SU-DHL-6 (cell line): ENCODE measurements at regions not wholly inside any gene's neighbourhood (a gene's known extent, or its start where the extent isn't known, plus 50 kb on each side); places are given as distances from the start of the nearest gene placed in this dataset.

Experiments used
- H2AFZ ChIP-seq: fragments of 200-600 bp; sonication (generic); 2 replicates; pipeline ENCODE4 v1.6.1; 2014; ENCODE audit warnings: low read depth, mild to moderate bottlenecking, moderate library complexity, mixed read lengths, antibody characterized with exemption, low read length; ENCODE audit not compliant: severe bottlenecking
- H3F3A ChIP-seq: fragments of 200-600 bp; shearing (Covaris generic); 2 replicates; pipeline ENCODE4 v1.6.0; 2016; ENCODE audit warnings: antibody characterized with exemption, mild to moderate bottlenecking; ENCODE audit not compliant: insufficient read depth
- H3K27ac ChIP-seq: fragments of 200-600 bp; sonication (generic); 2 replicates; pipeline ENCODE4 v1.5.1; 2016; ENCODE audit warnings: low read depth, mild to moderate bottlenecking, low read length, moderate library complexity, mixed read lengths
- H3K27me3 ChIP-seq: fragments of 200-600 bp; sonication (generic), shearing (Covaris generic); 2 replicates; pipeline ENCODE4 v1.6.0; 2014; ENCODE audit warnings: mild to moderate bottlenecking, low read length
- H3K36me3 ChIP-seq: fragments of 200-600 bp; sonication (generic); 2 replicates; pipeline ENCODE4 v1.6.1; 2014; ENCODE audit warnings: mild to moderate bottlenecking, low read length, mixed read lengths
- H3K4me2 ChIP-seq: fragments of 300-600, 200-600 bp; shearing (Covaris generic), sonication (generic); 2 replicates; pipeline ENCODE4 v1.6.0; 2014; ENCODE audit warnings: low read length, low read depth, mild to moderate bottlenecking; ENCODE audit not compliant: poor library complexity, severe bottlenecking
- H3K4me3 ChIP-seq: fragments of 200-600 bp; sonication (generic); 2 replicates; pipeline ENCODE4 v1.5.1; 2014; ENCODE audit warnings: antibody characterized with exemption, low read length, mild to moderate bottlenecking, mixed read lengths; ENCODE audit not compliant: insufficient read depth, poor library complexity, severe bottlenecking
- H3K79me2 ChIP-seq: fragments of 200-600 bp; sonication (generic); 2 replicates; pipeline ENCODE4 v1.6.1; 2014; ENCODE audit warnings: mild to moderate bottlenecking, low read length, moderate library complexity; ENCODE audit not compliant: insufficient read depth
- H3K9ac ChIP-seq: fragments of 200-600 bp; sonication (generic); 2 replicates; pipeline ENCODE4 v1.7.0; 2014; ENCODE audit warnings: mild to moderate bottlenecking, low read length
- H3K9me2 ChIP-seq: fragments of 200-600 bp; sonication (generic); replicated peaks from 2 replicates; pipeline ENCODE4 v1.6.1; 2014; ENCODE audit warnings: low read length; ENCODE audit not compliant: insufficient read depth
- H3K9me3 ChIP-seq: fragments of 200-600 bp; sonication (generic); 2 replicates; pipeline ENCODE4 v1.6.1; 2014; ENCODE audit warnings: low read length, mixed read lengths; ENCODE audit not compliant: insufficient read depth
- H4K20me1 ChIP-seq: fragments of 200-600 bp; sonication (generic); 2 replicates; pipeline ENCODE4 v1.6.1; 2014; ENCODE audit warnings: low read depth, mild to moderate bottlenecking, antibody characterized with exemption, low read length, moderate library complexity, mixed read lengths
- EZH2phosphoT487 ChIP-seq: fragments of 200-600 bp; sonication (generic), shearing (Covaris generic); conservative IDR thresholded peaks from 2 replicates; pipeline ENCODE4 v1.6.1; 2018; ENCODE audit warnings: mild to moderate bottlenecking, antibody characterized with exemption, low read length, moderate library complexity, mixed read lengths
- TF ChIP-seq, protein P1 (sequence below): fragments of 200-600 bp; sonication (generic); IDR thresholded peaks from one replicate; pipeline ENCODE4 v1.5.1; 2017; ENCODE audit warnings: antibody characterized with exemption, mild to moderate bottlenecking, low read length, moderate library complexity; ENCODE audit not compliant: insufficient read depth, poor library complexity, severe bottlenecking

DNA sequence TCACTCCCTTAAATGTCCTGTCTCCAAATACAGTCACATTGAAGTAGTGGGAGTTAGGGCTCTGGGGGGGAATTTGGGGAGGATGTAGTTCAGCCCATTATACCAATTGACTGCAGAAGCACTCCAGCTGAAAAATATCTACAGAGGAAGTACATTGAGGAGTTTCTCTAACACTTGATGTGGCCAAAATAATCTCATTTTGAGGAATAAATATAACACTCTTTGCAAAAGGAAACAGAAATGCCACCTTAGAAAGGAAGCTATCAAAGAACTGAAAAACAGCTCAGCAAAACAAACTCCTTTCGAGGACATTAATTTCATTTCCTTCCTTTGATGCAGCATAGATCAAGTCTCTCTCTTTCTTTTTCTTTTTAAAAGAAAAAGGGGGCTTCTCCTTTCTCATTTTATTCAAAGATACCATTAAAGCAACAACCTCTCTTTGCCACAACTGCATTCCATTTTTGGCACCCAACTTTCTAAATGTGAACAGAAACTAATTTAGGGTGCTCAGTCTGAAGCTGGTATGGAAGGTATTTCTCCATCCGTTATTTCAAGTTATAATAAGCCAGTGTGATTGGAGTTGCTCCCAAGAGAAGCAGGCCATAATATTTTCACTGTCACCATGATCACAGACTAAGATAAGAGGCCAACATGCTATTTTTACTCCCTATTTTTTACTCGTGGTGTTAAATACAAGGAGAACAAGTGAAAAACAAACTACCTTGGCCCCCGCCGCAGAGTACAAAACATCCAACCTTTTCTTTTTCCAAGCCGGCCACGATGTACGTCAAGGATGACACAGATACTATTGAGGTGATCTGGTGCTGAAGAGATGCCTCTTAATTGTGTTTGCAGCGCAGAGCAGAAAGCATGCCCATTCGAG, 230.4 kb upstream of the GATB start:
- H3K9me3 ChIP-seq = no peaks in the 10 kb centered on the region
- H3K79me2 ChIP-seq = no peaks in the 10 kb centered on the region
- H3K9ac ChIP-seq = no peak overlapping the region
- no peaks in the 10 kb centered on the region for H3K36me3 ChIP-seq
- no peak overlapping the region for H3K4me2 ChIP-seq
- H4K20me1 ChIP-seq = no peaks in the 10 kb centered on the region
- no peak overlapping the region for H2AFZ ChIP-seq
- no peaks in the 10 kb centered on the region for H3F3A ChIP-seq
- H3K9me2 ChIP-seq = no peaks in the 10 kb centered on the region
- no peak for TF ChIP-seq EZH2phosphoT487
- TF ChIP-seq, protein P1, sequence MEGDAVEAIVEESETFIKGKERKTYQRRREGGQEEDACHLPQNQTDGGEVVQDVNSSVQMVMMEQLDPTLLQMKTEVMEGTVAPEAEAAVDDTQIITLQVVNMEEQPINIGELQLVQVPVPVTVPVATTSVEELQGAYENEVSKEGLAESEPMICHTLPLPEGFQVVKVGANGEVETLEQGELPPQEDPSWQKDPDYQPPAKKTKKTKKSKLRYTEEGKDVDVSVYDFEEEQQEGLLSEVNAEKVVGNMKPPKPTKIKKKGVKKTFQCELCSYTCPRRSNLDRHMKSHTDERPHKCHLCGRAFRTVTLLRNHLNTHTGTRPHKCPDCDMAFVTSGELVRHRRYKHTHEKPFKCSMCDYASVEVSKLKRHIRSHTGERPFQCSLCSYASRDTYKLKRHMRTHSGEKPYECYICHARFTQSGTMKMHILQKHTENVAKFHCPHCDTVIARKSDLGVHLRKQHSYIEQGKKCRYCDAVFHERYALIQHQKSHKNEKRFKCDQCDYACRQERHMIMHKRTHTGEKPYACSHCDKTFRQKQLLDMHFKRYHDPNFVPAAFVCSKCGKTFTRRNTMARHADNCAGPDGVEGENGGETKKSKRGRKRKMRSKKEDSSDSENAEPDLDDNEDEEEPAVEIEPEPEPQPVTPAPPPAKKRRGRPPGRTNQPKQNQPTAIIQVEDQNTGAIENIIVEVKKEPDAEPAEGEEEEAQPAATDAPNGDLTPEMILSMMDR = no peak
- no peaks in the 10 kb centered on the region for H3K27me3 ChIP-seq
- H3K4me3 ChIP-seq = no peak overlapping the region
- no peak overlapping the region for H3K27ac ChIP-seq

DNA sequence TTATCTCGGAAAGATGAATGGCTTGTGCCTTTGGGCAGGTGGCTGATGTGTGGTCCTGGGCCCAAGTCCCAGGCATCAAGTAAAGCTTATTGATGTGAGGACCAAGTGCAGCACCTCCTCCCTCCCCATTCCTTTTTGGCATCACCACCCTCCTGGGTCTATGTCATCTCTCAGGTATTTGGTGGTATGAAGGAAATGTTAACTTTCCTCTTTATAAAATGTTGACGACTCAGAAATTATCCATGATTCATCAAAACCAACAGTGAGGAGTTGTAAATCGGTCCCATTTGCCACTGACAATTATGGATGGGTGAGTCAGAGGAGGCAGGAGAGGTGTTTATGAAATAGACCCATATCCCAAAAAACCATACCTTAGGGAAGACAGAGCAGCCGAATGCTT, 229.4 kb upstream of the GATB start:
- Histone ChIP-seq H4K20me1 (no peaks in the 10 kb centered on the region), H3K4me2 (no peak overlapping the region), H3K9me3 (no peaks in the 10 kb centered on the region), H2AFZ (no peak overlapping the region), H3K79me2 (no peaks in the 10 kb centered on the region), H3K27me3 (no peaks in the 10 kb centered on the region), H3K36me3 (no peaks in the 10 kb centered on the region), H3K9me2 (no peaks in the 10 kb centered on the region), H3K4me3 (no peak overlapping the region), H3F3A (no peaks in the 10 kb centered on the region), H3K9ac (no peak overlapping the region), H3K27ac (no peak overlapping the region)
- TF ChIP-seq, protein P1 = no peak

- no peak for TF ChIP-seq EZH2phosphoT487
- TF ChIP-seq, protein P1 = no peak
Measured at GRCh38 chr4:151988591-151988990, 227.8 kb upstream of the GATB start.

More at GRCh38 chr4:151988591-151988990, 227.8 kb upstream of the GATB start:
- H3K36me3 ChIP-seq = no peaks in the 10 kb centered on the region
- H3K9me3 ChIP-seq = no peaks in the 10 kb centered on the region
- no peak overlapping the region for H3K9ac ChIP-seq
- H4K20me1 ChIP-seq = no peaks in the 10 kb centered on the region
- no peak overlapping the region for H2AFZ ChIP-seq
- no peaks in the 10 kb centered on the region for H3F3A ChIP-seq
- no peaks in the 10 kb centered on the region for H3K9me2 ChIP-seq
- no peak overlapping the region for H3K27ac ChIP-seq
- no peaks in the 10 kb centered on the region for H3K27me3 ChIP-seq
- no peak overlapping the region for H3K4me2 ChIP-seq
- H3K4me3 ChIP-seq = no peak overlapping the region
- H3K79me2 ChIP-seq = no peaks in the 10 kb centered on the region
